ENCODE measurements at regions not wholly inside any gene's neighbourhood (a gene's known extent, or its start where the extent isn't known, plus 50 kb on each side); places are given as distances from the start of the nearest gene placed in this dataset.

- no peak overlapping the region for H3K4me3 ChIP-seq
- H3K4me1 ChIP-seq, result no peaks in the 10 kb centered on the region
- H3K36me3 ChIP-seq, result no peaks in the 10 kb centered on the region
- H3K27ac ChIP-seq, result no peak overlapping the region
- H3K9me3 ChIP-seq, result peaks cover 0 to 13% (median 0%) of the 10 kb centered on the region in 3 donors
- TF ChIP-seq EP300 (IDR thresholded peaks at IDR 0.05) (no peak), CTCF (IDR thresholded peaks at IDR 0.05) (no peak), POLR2AphosphoS5 (IDR thresholded peaks at IDR 0.05) (no peak), POLR2A (IDR thresholded peaks at IDR 0.05) (no peak)
- ATAC-seq, result no peak
- no peaks in the 10 kb centered on the region for H3K27me3 ChIP-seq
- 74 to 76% methylated on average over 2 of the region's 2 CpGs for WGBS, 2 donors (ENCODE audit: low coverage in 1 of 2)
These were observed 173.2 kb upstream of the XYLT1 start for GRCh38 chr16:17643935-17644334.

- ATAC-seq, result no peak
These were observed 171.2 kb upstream of the XYLT1 start for GRCh38 chr16:17641990-17642389.

GRCh38 chr16:17638134-17638533, 167.4 kb upstream of the XYLT1 start:
- TF ChIP-seq POLR2A (IDR thresholded peaks at IDR 0.05), result no peak
- TF ChIP-seq EP300 (IDR thresholded peaks at IDR 0.05), result no peak
- no peak for TF ChIP-seq POLR2AphosphoS5 (IDR thresholded peaks at IDR 0.05)
- no peak for TF ChIP-seq CTCF (IDR thresholded peaks at IDR 0.05)
- WGBS, 2 donors (ENCODE audit: low coverage in 1 of 2), result 49 to 74% methylated on average over 6 to 7 of the region's 8 CpGs

More at GRCh38 chr16:17641990-17642389, 171.2 kb upstream of the XYLT1 start:
- H3K9me3 ChIP-seq, result peaks cover 0 to 13% (median 0%) of the 10 kb centered on the region in 3 donors
- no peak overlapping the region for H3K27ac ChIP-seq
- no peak overlapping the region for H3K4me3 ChIP-seq
- H3K36me3 ChIP-seq, result no peaks in the 10 kb centered on the region
- H3K27me3 ChIP-seq, result peaks cover 5% of the 10 kb centered on the region
- TF ChIP-seq POLR2A (IDR thresholded peaks at IDR 0.05) (no peak), CTCF (IDR thresholded peaks at IDR 0.05) (no peak), POLR2AphosphoS5 (IDR thresholded peaks at IDR 0.05) (no peak), EP300 (IDR thresholded peaks at IDR 0.05) (no peak)
- no peaks in the 10 kb centered on the region for H3K4me1 ChIP-seq
- 92 to 100% methylated on average over 2 of the region's 2 CpGs for WGBS, 2 donors (ENCODE audit: low coverage in 1 of 2)

GRCh38 chr16:17635183-17635582, 164.4 kb upstream of the XYLT1 start:
- Histone ChIP-seq H3K4me1 (no peaks in the 10 kb centered on the region), H3K4me3 (no peak overlapping the region), H3K27me3 (peaks cover 23% of the 10 kb centered on the region), H3K9me3 (no peaks in the 10 kb centered on the region), H3K36me3 (no peaks in the 10 kb centered on the region), H3K27ac (no peak overlapping the region)
- TF ChIP-seq CTCF (IDR thresholded peaks at IDR 0.05), result no peak
- no peak for TF ChIP-seq POLR2AphosphoS5 (IDR thresholded peaks at IDR 0.05)
- no peak for TF ChIP-seq POLR2A (IDR thresholded peaks at IDR 0.05)
- no peak for TF ChIP-seq EP300 (IDR thresholded peaks at IDR 0.05)
- 77 to 96% methylated on average over 5 of the region's 6 CpGs for WGBS, 2 donors (ENCODE audit: low coverage in 1 of 2)
- ATAC-seq, result no peak

More at GRCh38 chr16:17638134-17638533, 167.4 kb upstream of the XYLT1 start:
- H3K4me1 ChIP-seq, result no peaks in the 10 kb centered on the region
- H3K4me3 ChIP-seq, result no peak overlapping the region
- H3K36me3 ChIP-seq, result no peaks in the 10 kb centered on the region
- no peaks in the 10 kb centered on the region for H3K9me3 ChIP-seq
- H3K27me3 ChIP-seq, result peaks cover 8% of the 10 kb centered on the region
- no peak overlapping the region for H3K27ac ChIP-seq
- no peak for ATAC-seq

- no peak overlapping the region for H3K27ac ChIP-seq
- 53 to 60% methylated on average over 7 to 8 of the region's 8 CpGs for WGBS, 2 donors (ENCODE audit: low coverage in 1 of 2)
- no peaks in the 10 kb centered on the region for H3K4me1 ChIP-seq
- H3K27me3 ChIP-seq, result peaks cover 26% of the 10 kb centered on the region
- H3K9me3 ChIP-seq, result no peaks in the 10 kb centered on the region
- TF ChIP-seq EP300 (IDR thresholded peaks at IDR 0.05) (no peak), CTCF (IDR thresholded peaks at IDR 0.05) (no peak), POLR2A (IDR thresholded peaks at IDR 0.05) (no peak), POLR2AphosphoS5 (IDR thresholded peaks at IDR 0.05) (no peak)
- no peak for ATAC-seq
- H3K4me3 ChIP-seq, result no peak overlapping the region
- H3K36me3 ChIP-seq, result no peaks in the 10 kb centered on the region
These were observed 162.6 kb upstream of the XYLT1 start for GRCh38 chr16:17633181-17633951.

Measured in gastroesophageal sphincter (tissue), 4 donors.